Activated T-cell treated with anti-CD3 and anti-CD28 coated beads, Interleukin-2, amount 50 U/mL, for 24 hours (primary cell): ENCODE measurements at regions not wholly inside any gene's neighbourhood (a gene's known extent, or its start where the extent isn't known, plus 50 kb on each side); places are given as distances from the start of the nearest gene placed in this dataset.

Source experiments
- DNase-seq: peaks from one replicate; pipeline ENCODE4 v3.0.0-alpha.2; 2020
- H3K27ac Mint-ChIP-seq: 2 replicates; pipeline ENCODE4 v1.8.0; 2020; ENCODE audit warnings: mild to moderate bottlenecking, mixed read lengths
- H3K27me3 Mint-ChIP-seq: 2 replicates; pipeline ENCODE4 v1.8.0; 2020; ENCODE audit warnings: mixed read lengths
- H3K36me3 Mint-ChIP-seq: 2 replicates; pipeline ENCODE4 v1.8.0; 2020; ENCODE audit warnings: low read depth, mixed read lengths
- H3K4me1 Mint-ChIP-seq: 2 replicates; pipeline ENCODE4 v1.8.0; 2020; ENCODE audit warnings: low read depth, mixed read lengths
- H3K4me3 Mint-ChIP-seq: 2 replicates; pipeline ENCODE4 v1.8.0; 2020; ENCODE audit warnings: mild to moderate bottlenecking, moderate library complexity, mixed read lengths
- H3K9me3 Mint-ChIP-seq: 2 replicates; pipeline ENCODE4 v1.8.0; 2020; ENCODE audit warnings: mixed read lengths

DNA sequence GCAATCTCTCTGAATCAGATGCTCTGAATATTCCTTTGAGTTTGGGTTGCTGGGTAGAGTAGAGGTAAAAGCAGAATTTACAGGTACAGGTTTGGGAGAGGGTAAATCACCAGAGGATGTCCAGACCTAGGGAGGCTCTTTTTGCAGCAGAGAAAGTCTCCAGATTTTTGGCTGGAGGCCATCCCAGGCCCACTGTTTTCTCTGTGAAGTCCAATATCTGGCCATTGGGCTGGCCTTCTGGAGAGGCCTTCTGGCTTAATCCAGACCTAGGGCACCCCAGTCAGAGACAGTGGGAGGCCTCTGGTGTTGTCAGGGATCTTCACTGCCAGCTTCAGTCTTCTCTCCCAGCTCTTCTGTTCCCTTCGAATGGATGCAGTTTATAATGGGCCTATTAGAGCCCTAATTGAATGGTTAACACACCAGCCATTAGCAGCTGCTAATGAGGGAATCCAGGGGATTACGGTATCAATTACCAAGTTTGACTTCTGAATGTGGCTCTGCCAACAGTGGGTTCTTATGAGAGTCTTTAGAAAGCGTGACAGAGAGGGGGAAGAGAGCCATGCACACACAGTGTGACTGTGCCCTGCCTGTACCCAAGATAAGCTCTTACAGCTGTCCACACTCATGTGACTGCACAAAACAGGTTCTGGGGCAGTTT is 183.1 kb downstream of the EMP1 start:
- no peaks in the 10 kb centered on the region for H3K9me3 Mint-ChIP-seq
- DNase-seq: no peak
- H3K4me1 Mint-ChIP-seq: no peaks in the 10 kb centered on the region
- no peak overlapping the region for H3K27ac Mint-ChIP-seq
- H3K36me3 Mint-ChIP-seq: no peaks in the 10 kb centered on the region
- H3K27me3 Mint-ChIP-seq: peaks cover 4% of the 10 kb centered on the region
- no peak overlapping the region for H3K4me3 Mint-ChIP-seq

DNA sequence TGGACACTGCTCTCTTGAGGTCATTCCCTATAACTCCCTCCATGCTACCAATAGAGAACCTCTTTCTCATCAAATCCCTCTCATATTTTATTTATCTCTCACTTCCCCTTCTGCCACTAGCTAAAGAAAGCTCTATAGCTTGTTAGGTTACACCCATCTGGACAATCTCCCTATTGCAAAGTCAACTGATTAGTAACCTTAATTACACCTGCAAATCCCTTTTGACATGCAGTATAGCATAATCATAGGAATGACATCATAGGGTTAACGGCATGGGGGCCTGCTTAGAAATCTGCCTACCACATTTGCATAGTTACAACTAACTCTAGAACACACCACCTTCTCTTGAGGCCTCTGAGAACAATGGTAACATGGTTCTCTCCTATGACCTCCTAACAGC is 181.2 kb downstream of the EMP1 start:
- Mint-ChIP-seq H3K27ac (no peak overlapping the region), H3K9me3 (no peaks in the 10 kb centered on the region), H3K27me3 (no peaks in the 10 kb centered on the region), H3K4me1 (no peaks in the 10 kb centered on the region), H3K4me3 (no peak overlapping the region), H3K36me3 (no peaks in the 10 kb centered on the region)
- no peak for DNase-seq

GRCh38 chr12:13376610-13377373 is 180.3 kb downstream of the EMP1 start:
- Mint-ChIP-seq H3K27me3 (peaks cover 9% of the 10 kb centered on the region), H3K9me3 (no peaks in the 10 kb centered on the region), H3K4me1 (no peaks in the 10 kb centered on the region), H3K27ac (no peak overlapping the region), H3K4me3 (no peak overlapping the region), H3K36me3 (no peaks in the 10 kb centered on the region)
- no peak for DNase-seq

DNA sequence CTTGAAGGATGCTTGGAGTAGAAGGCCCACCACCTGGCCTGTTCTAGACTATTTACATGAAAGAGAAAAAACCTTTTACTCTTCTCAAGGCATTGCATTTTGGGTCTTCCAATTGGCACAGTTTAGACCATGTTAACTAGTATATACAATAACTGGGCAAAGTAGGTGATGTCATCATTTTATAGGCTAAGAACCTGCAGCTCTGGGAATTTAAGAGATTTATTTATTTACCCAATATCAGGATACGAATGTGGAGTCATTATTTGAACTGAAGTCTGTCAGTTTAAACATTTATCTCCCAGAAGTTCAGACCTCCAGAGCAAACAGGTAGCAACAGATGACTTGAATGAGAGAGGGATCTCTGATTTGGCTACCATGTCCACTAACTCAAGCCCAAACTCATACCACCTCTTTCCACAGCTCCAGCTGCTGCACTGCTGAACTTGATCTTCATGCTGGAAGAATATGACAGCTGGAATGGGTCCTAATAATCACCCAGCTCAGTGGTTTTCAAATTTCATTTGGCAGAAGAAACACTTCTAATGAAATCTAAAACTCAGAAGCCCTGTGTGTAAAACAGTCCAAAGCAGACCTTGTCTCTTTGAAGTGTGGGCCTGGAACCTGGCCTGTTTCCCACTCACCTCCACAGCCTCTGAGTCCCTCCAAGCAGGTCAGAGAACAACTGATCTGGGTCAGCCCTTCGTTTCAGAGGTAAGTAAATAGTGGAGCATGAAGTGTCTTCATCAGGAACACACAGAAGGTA is 179.2 kb downstream of the EMP1 start:
- Mint-ChIP-seq H3K36me3 (no peaks in the 10 kb centered on the region), H3K4me1 (no peaks in the 10 kb centered on the region), H3K4me3 (no peak overlapping the region), H3K27me3 (peaks cover 12% of the 10 kb centered on the region), H3K9me3 (no peaks in the 10 kb centered on the region), H3K27ac (no peak overlapping the region)
- no peak for DNase-seq

DNA sequence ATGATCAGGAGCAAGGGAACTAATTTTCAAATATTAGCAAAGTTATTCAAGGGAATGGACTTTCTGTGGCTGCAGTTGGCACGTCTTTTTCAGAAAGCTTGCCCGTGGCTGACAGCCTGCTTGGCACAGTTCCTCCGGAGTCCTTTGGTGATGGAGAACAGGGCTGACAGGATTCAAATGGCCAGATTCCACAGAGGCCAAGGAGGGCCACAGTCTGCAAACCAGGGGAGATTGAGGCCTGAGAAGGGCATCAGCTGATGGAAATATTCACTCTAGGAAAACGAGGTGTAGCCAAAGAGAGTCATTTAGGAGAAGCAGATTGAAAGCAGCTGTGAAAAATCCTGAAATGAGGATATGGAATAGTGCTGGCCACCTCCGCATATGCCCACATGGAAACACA is 178.3 kb downstream of the EMP1 start:
- Mint-ChIP-seq H3K27me3 (peaks cover 12% of the 10 kb centered on the region), H3K27ac (no peak overlapping the region), H3K4me1 (no peaks in the 10 kb centered on the region), H3K4me3 (no peak overlapping the region), H3K36me3 (no peaks in the 10 kb centered on the region), H3K9me3 (no peaks in the 10 kb centered on the region)
- no peak for DNase-seq

- H3K4me3 Mint-ChIP-seq: no peak overlapping the region
- H3K27me3 Mint-ChIP-seq: peaks cover 12% of the 10 kb centered on the region
- H3K36me3 Mint-ChIP-seq: no peaks in the 10 kb centered on the region
- no peaks in the 10 kb centered on the region for H3K9me3 Mint-ChIP-seq
- H3K4me1 Mint-ChIP-seq: no peaks in the 10 kb centered on the region
- no peak for DNase-seq
- H3K27ac Mint-ChIP-seq: no peak overlapping the region
Measured at GRCh38 chr12:13373803-13374202, 177.3 kb downstream of the EMP1 start.

DNA sequence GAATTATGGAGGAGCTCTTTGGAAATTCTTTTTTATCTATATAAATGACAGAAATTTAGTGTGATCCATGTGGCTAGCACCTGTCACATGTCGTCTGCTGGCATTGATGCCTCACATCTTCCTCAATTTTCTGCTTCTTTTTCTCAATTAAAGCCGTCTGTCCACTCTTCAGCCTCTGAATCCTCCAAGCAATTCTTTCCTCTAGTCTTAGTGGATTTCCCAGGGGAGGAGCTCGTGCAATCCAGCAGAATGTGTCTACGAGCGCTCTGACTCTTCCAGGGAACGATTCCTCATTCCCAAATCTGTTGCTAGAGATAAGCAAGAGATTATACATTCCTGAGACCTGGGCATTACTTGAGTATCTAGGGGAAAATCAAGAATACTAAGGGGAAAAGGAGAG is 176.6 kb downstream of the EMP1 start:
- Mint-ChIP-seq H3K4me3 (no peak overlapping the region), H3K27me3 (peaks cover 12% of the 10 kb centered on the region), H3K36me3 (no peaks in the 10 kb centered on the region), H3K9me3 (no peaks in the 10 kb centered on the region), H3K27ac (no peak overlapping the region), H3K4me1 (no peaks in the 10 kb centered on the region)
- DNase-seq: no peak

DNA sequence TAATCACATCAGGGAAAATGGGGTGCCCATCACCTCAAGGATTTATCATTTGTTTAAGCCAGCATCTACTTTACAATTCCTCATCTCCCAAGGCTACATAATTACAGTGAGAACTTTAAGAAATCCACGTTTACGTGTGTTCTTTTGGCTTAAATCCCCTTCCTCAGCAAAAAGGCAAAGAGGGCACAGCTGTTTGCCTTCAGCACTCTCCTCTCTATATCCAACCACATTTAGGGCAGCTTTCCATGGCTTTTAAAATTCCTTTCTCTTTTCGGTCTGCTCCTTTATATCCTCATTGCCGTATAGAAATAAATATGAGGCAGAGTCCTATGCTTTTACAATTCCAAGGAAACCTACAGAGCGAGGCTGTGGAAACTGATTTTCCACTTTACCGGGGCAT is 175.9 kb downstream of the EMP1 start:
- H3K27me3 Mint-ChIP-seq: peaks cover 15% of the 10 kb centered on the region
- no peak for DNase-seq
- no peaks in the 10 kb centered on the region for H3K4me1 Mint-ChIP-seq
- H3K36me3 Mint-ChIP-seq: no peaks in the 10 kb centered on the region
- no peak overlapping the region for H3K27ac Mint-ChIP-seq
- no peaks in the 10 kb centered on the region for H3K9me3 Mint-ChIP-seq
- H3K4me3 Mint-ChIP-seq: no peak overlapping the region

DNA sequence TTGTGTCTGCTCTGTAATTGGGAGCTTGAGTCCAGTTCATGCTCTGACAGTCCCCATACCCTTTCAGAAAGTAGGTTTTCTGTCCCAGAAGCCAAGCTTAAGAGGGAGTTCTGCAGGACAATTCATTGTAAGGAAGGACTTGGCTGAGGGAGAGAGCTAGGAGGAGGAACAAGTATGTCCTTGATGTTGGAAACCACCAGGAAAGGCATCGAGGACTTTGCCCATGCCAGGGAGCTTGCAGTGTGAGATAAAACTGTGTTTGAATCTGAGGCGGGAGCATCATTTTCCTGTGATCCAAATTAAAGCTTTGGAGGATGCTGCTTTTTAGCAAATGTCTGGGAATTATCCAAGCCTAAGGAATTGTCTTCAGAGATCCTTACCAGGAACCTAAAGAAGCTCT is 175.3 kb downstream of the EMP1 start:
- Mint-ChIP-seq H3K27ac (no peak overlapping the region), H3K4me3 (no peak overlapping the region), H3K4me1 (no peaks in the 10 kb centered on the region), H3K9me3 (no peaks in the 10 kb centered on the region), H3K27me3 (peaks cover 18% of the 10 kb centered on the region), H3K36me3 (no peaks in the 10 kb centered on the region)
- no peak for DNase-seq

DNA sequence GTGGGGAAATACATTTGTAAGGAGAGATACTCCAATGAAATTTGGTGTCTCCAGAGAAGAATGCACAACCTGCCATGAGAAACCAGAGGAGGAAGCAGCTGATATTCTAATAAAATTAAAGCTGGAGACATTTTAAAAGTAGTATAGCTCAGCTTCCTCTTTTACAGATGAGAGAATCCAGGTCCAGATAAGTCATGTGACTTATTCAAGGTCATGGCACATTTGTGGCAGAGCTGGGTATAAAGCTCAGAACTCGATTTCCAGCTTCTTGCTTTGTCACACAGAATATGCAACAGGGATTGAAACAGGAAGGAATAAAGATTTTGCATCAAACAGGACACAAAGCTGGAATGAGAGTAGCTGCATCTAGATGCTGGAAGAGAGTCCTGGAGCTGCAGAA is 174.8 kb downstream of the EMP1 start:
- H3K4me1 Mint-ChIP-seq: no peaks in the 10 kb centered on the region
- no peak for DNase-seq
- H3K4me3 Mint-ChIP-seq: no peak overlapping the region
- no peaks in the 10 kb centered on the region for H3K9me3 Mint-ChIP-seq
- peaks cover 18% of the 10 kb centered on the region for H3K27me3 Mint-ChIP-seq
- H3K27ac Mint-ChIP-seq: no peak overlapping the region
- H3K36me3 Mint-ChIP-seq: no peaks in the 10 kb centered on the region

- H3K9me3 Mint-ChIP-seq: no peaks in the 10 kb centered on the region
- no peaks in the 10 kb centered on the region for H3K36me3 Mint-ChIP-seq
- H3K27ac Mint-ChIP-seq: no peak overlapping the region
Measured at GRCh38 chr12:13369474-13370056, 173.0 kb downstream of the EMP1 start.

DNA sequence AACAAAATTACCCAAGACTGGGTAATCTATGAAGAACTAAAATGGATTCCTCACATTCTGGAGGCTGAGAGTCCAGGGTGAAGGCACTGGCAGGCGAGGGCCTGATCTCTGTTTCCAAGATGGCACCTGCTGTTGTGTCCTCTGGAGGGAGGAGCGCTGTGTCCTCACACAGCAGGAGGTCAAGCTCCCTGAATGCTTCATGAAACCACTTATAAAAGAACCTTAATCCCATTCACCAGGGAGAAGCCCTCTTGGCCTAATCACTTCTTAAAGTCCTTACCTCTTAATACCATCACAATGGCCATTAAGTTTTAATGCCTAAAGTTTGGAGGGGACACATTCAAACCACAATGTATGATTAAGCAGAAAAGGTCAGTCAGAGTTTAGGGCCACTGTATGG is 172.4 kb downstream of the EMP1 start:
- H3K9me3 Mint-ChIP-seq: no peaks in the 10 kb centered on the region
- no peaks in the 10 kb centered on the region for H3K4me1 Mint-ChIP-seq
- peaks cover 18% of the 10 kb centered on the region for H3K27me3 Mint-ChIP-seq
- no peak overlapping the region for H3K4me3 Mint-ChIP-seq
- DNase-seq: no peak
- H3K27ac Mint-ChIP-seq: no peak overlapping the region
- no peaks in the 10 kb centered on the region for H3K36me3 Mint-ChIP-seq

More at GRCh38 chr12:13369474-13370056, 173.0 kb downstream of the EMP1 start:
- Mint-ChIP-seq H3K4me3 (no peak overlapping the region), H3K27me3 (peaks cover 18% of the 10 kb centered on the region), H3K4me1 (no peaks in the 10 kb centered on the region)
- DNase-seq: no peak

GRCh38 chr12:13368431-13368830 is 171.9 kb downstream of the EMP1 start:
- Mint-ChIP-seq H3K9me3 (no peaks in the 10 kb centered on the region), H3K4me3 (no peak overlapping the region), H3K4me1 (no peaks in the 10 kb centered on the region), H3K27me3 (peaks cover 18% of the 10 kb centered on the region), H3K27ac (no peak overlapping the region), H3K36me3 (no peaks in the 10 kb centered on the region)
- DNase-seq: no peak

- H3K9me3 Mint-ChIP-seq: no peaks in the 10 kb centered on the region
- no peak overlapping the region for H3K27ac Mint-ChIP-seq
- peaks cover 20% of the 10 kb centered on the region for H3K27me3 Mint-ChIP-seq
- no peaks in the 10 kb centered on the region for H3K4me1 Mint-ChIP-seq
- DNase-seq: no peak
- no peak overlapping the region for H3K4me3 Mint-ChIP-seq
- H3K36me3 Mint-ChIP-seq: no peaks in the 10 kb centered on the region
Measured at GRCh38 chr12:13367973-13368372, 171.4 kb downstream of the EMP1 start.
